Endothelial cell of umbilical vein (primary cell): ENCODE measurements at regions not wholly inside any gene's neighbourhood (a gene's known extent, or its start where the extent isn't known, plus 50 kb on each side); places are given as distances from the start of the nearest gene placed in this dataset.

ENCODE experiments used
- BruUV-seq: library from RNA; stranded (reverse); fragments of 400-500 nt; replicated peaks from 2 replicates; lab custom pipeline; 2021; lab: Mats Ljungman, UMichigan
- CTCF ChIA-PET: fragments of 300-600, 350-600 bp; sonication (Branson Sonifier 250); formaldehyde crosslinking; loops from one replicate; lab custom pipeline; 2021; ENCODE audit warnings: antibody characterized with exemption, inconsistent platforms; lab: Charles Lee
- POLR2A ChIA-PET: fragments of 300-600, 350-600 bp; sonication (Branson Sonifier 250); formaldehyde crosslinking; loops from one replicate; lab custom pipeline; 2021; ENCODE audit warnings: antibody characterized with exemption, inconsistent platforms; lab: Charles Lee
- DNase-seq: peaks from one replicate; pipeline ENCODE4 v3.0.0-alpha.2; 2011; ENCODE audit warnings: low read depth, low spot score
- FAIRE-seq: peaks from 2 replicates; lab custom pipeline; 2011; peaks lifted over from hg19 to GRCh38; lab: Jason Lieb, UNC
- H2AFZ ChIP-seq: 2 replicates; pipeline ENCODE4 v1.6.0; 2012; ENCODE audit warnings: low read depth, low read length, control low read depth, inconsistent platforms
- H3K27ac ChIP-seq: 2 replicates; pipeline ENCODE4 v1.5.1; 2011; ENCODE audit warnings: low read depth, mild to moderate bottlenecking, control low read depth, low read length, moderate library complexity; ENCODE audit not compliant: insufficient read depth
- H3K27me3 ChIP-seq, 2 experiments: 2 replicates each; pipeline versions ENCODE4 v1.6.0 to v1.6.1; 2011; ENCODE audit warnings: low read length in 2 of 2, mixed read lengths in 1 of 2; ENCODE audit not compliant: control insufficient read depth in 2 of 2, insufficient read depth in 2 of 2
- H3K36me3 ChIP-seq, 2 experiments: 2 replicates in 1 of 2; 3 replicates in 1 of 2; pipeline ENCODE4 v1.5.1; 2011; ENCODE audit warnings: low read length in 2 of 2, mild to moderate bottlenecking in 1 of 2, moderate library complexity in 1 of 2; ENCODE audit not compliant: control insufficient read depth in 2 of 2, insufficient read depth in 2 of 2; ENCODE audit errors: extremely low read depth in 1 of 2
- H3K4me1 ChIP-seq: 3 replicates; pipeline ENCODE4 v1.5.1; 2011; ENCODE audit warnings: mild to moderate bottlenecking, low read length; ENCODE audit not compliant: control insufficient read depth, insufficient read depth; ENCODE audit errors: extremely low read depth
- H3K4me2 ChIP-seq: 2 replicates; pipeline ENCODE4 v1.6.1; 2011; ENCODE audit warnings: low read length, control low read depth, mixed read lengths; ENCODE audit not compliant: insufficient read depth
- H3K4me3 ChIP-seq, 3 experiments: fragments of 200-600 bp in 1 of 3; sonication (generic), shearing (Covaris generic) in 1 of 3; replicated peaks in 1 of 3; 2 replicates each; pipeline ENCODE4 v1.5.1; 2011 to 2016; ENCODE audit warnings: control low read depth in 3 of 3, low read length in 3 of 3, mild to moderate bottlenecking in 2 of 3, inconsistent platforms in 1 of 3, low read depth in 1 of 3, moderate library complexity in 1 of 3; ENCODE audit not compliant: insufficient read depth in 1 of 3
- H3K79me2 ChIP-seq: 2 replicates; pipeline ENCODE4 v1.6.0; 2012; ENCODE audit warnings: low read length, inconsistent platforms; ENCODE audit not compliant: control insufficient read depth, insufficient read depth
- H3K9ac ChIP-seq: replicated peaks from 2 replicates; pipeline ENCODE3; 2011; ENCODE audit warnings: low read length, control low read depth; ENCODE audit not compliant: insufficient read depth; ENCODE audit errors: extremely low read depth
- H3K9me1 ChIP-seq: replicated peaks from 3 replicates; pipeline ENCODE4 v1.6.0; 2011; ENCODE audit warnings: mild to moderate bottlenecking, low read length; ENCODE audit not compliant: control insufficient read depth, insufficient read depth; ENCODE audit errors: extremely low read depth
- H3K9me3 ChIP-seq: replicated peaks from 2 replicates; pipeline ENCODE4 v1.5.1; 2012; ENCODE audit warnings: low read length, inconsistent platforms; ENCODE audit not compliant: control insufficient read depth, insufficient read depth
- H4K20me1 ChIP-seq: replicated peaks from 2 replicates; pipeline ENCODE3; 2011; ENCODE audit warnings: mild to moderate bottlenecking, low read length; ENCODE audit not compliant: control insufficient read depth, insufficient read depth; ENCODE audit errors: extremely low read depth
- CTCF ChIP-seq, 2 donors: IDR thresholded peaks; 1 replicate in 1 of 2; 2 replicates in 1 of 2; pipeline ENCODE4 v1.5.1; 2011; ENCODE audit warnings: low read length in 2 of 2, mild to moderate bottlenecking in 2 of 2, moderate library complexity in 2 of 2, control low read depth in 1 of 2, inconsistent platforms in 1 of 2, low read depth in 1 of 2; ENCODE audit not compliant: insufficient read depth in 1 of 2; ENCODE audit errors: extremely low read depth in 1 of 2
- EZH2 ChIP-seq: IDR thresholded peaks from 2 replicates; pipeline ENCODE4 v1.6.1; 2012; ENCODE audit warnings: borderline replicate concordance, low read depth, mild to moderate bottlenecking, moderate library complexity, low read length, inconsistent platforms; ENCODE audit not compliant: severe bottlenecking
- FOS ChIP-seq: IDR thresholded peaks from 2 replicates; pipeline ENCODE4 v1.6.1; 2011; ENCODE audit warnings: mild to moderate bottlenecking, low read length, moderate library complexity, borderline replicate concordance; ENCODE audit not compliant: insufficient read depth
- GATA2 ChIP-seq: IDR thresholded peaks from 2 replicates; pipeline ENCODE4 v1.7.0; 2011; ENCODE audit warnings: low read depth, mild to moderate bottlenecking, moderate library complexity, mixed read lengths, low read length; ENCODE audit not compliant: insufficient read length, insufficient read depth
- JUN ChIP-seq: IDR thresholded peaks from 2 replicates; pipeline ENCODE4 v1.6.1; 2011; ENCODE audit warnings: borderline replicate concordance, low read depth; ENCODE audit not compliant: insufficient read length, insufficient read depth
- MAX ChIP-seq: IDR thresholded peaks from 2 replicates; pipeline ENCODE4 v1.6.1; 2011; ENCODE audit not compliant: insufficient read depth, insufficient read length
- MYC ChIP-seq: IDR thresholded peaks from one replicate; pipeline ENCODE4 v1.6.1; 2011; ENCODE audit warnings: mild to moderate bottlenecking, low read depth, low read length
- POLR2A ChIP-seq: IDR thresholded peaks from 2 replicates; pipeline ENCODE4 v1.6.1; 2012; ENCODE audit warnings: low read depth, mild to moderate bottlenecking, control low read depth, low read length
- POLR2AphosphoS5 ChIP-seq: IDR thresholded peaks from 2 replicates; pipeline ENCODE4 v1.6.1; 2012; ENCODE audit warnings: low read depth, mild to moderate bottlenecking, control low read depth, low read length, moderate library complexity; ENCODE audit not compliant: insufficient read depth
- dilution Hi-C: fragments of 300-500 bp; cut with MboI; formaldehyde crosslinking; loops from one replicate; pipeline ENCODE4 v1.15.0; 2019; ENCODE audit warnings: low sequenced_read_pairs; ENCODE audit not compliant: extremely low pct_ligation_motif_present
- intact Hi-C: fragments of 100-400 bp; cut with micrococcal nuclease; formaldehyde crosslinking; loops from one replicate; pipeline ENCODE4 v1.10.0; 2022

GRCh38 chr2:217184242-217184641, 324.4 kb upstream of the TNP1 start:
- Histone ChIP-seq H3K27me3 (no peaks in the 10 kb centered on the region), H3K4me3 (no peak overlapping the region), H3K36me3 (no peaks in the 10 kb centered on the region), H2AFZ (no peak overlapping the region), H3K4me1 (no peaks in the 10 kb centered on the region), H3K9me1 (no peaks in the 10 kb centered on the region), H3K79me2 (no peaks in the 10 kb centered on the region), H3K27ac (no peak overlapping the region), H3K9ac (no peak overlapping the region), H4K20me1 (no peaks in the 10 kb centered on the region), H3K9me3 (no peaks in the 10 kb centered on the region), H3K4me2 (no peak overlapping the region)
- DNase-seq (no peak), FAIRE-seq (no peak)
- POLR2A ChIA-PET, result no interaction called here
- intact Hi-C loops (no loop called here), dilution Hi-C loops (no loop called here)
- CTCF ChIA-PET, result interaction anchor here (1.1 to 2.3 kb wide), 2 partner anchors 18 to 326 kb away, joined by 4 to 14 read pairs; no protein-coding TSS in a partner anchor
- no TSS peak for BruUV-seq
- TF ChIP-seq FOS (no peak), POLR2A (no peak), CTCF (IDR thresholded peaks at IDR 0.05; ENCODE audit: extremely low read depth in 1 of 2, insufficient read depth in 1 of 2, low read depth in 1 of 2, low read length in 2 of 2) (no peak), GATA2 (no peak), POLR2AphosphoS5 (no peak), EZH2 (no peak), MAX (no peak), MYC (no peak), JUN (no peak)
